Thymus (tissue), 11 donors: ENCODE measurements at regions not wholly inside any gene's neighbourhood (a gene's known extent, or its start where the extent isn't known, plus 50 kb on each side); places are given as distances from the start of the nearest gene placed in this dataset.
A peak's percentile ranks its signal among the peaks of the same experiment; 100 is the strongest.

Experiments used
- DNase-seq, 9 donors: peaks; one replicate each; pipeline ENCODE4 v3.0.0-alpha.2; 2013; ENCODE audit warnings: low spot score in 9 of 9, low read depth in 6 of 9, missing footprints in 1 of 9
- H3K27ac ChIP-seq, 2 donors: one replicate each; pipeline ENCODE4 v1.5.1; 2013; ENCODE audit warnings: control low read depth in 1 of 2, low read depth in 1 of 2, low read length in 1 of 2, mild to moderate bottlenecking in 1 of 2, moderate library complexity in 1 of 2
- H3K27me3 ChIP-seq, 2 donors: one replicate each; pipeline ENCODE4 v1.5.1; 2013; ENCODE audit warnings: low read length in 1 of 2; ENCODE audit not compliant: control insufficient read depth in 2 of 2, insufficient read depth in 1 of 2
- H3K36me3 ChIP-seq, 2 donors: one replicate each; pipeline ENCODE4 v1.5.1; 2013; ENCODE audit warnings: low read length in 1 of 2, mild to moderate bottlenecking in 1 of 2, moderate library complexity in 1 of 2; ENCODE audit not compliant: control insufficient read depth in 2 of 2, insufficient read depth in 2 of 2
- H3K4me1 ChIP-seq, 2 donors: one replicate each; pipeline ENCODE4 v1.5.1; 2013; ENCODE audit warnings: low read length in 2 of 2; ENCODE audit not compliant: control insufficient read depth in 2 of 2, insufficient read depth in 2 of 2
- H3K4me3 ChIP-seq, 2 donors: one replicate each; pipeline ENCODE4 v1.5.1; 2013; ENCODE audit warnings: low read length in 2 of 2, control low read depth in 1 of 2, mild to moderate bottlenecking in 1 of 2
- H3K9me3 ChIP-seq, 2 donors: one replicate each; pipeline ENCODE4 v1.5.1; 2013; ENCODE audit warnings: low read length in 1 of 2, mild to moderate bottlenecking in 1 of 2; ENCODE audit not compliant: control insufficient read depth in 2 of 2, insufficient read depth in 1 of 2
- WGBS: extraction: QIAGEN DNeasy Blood & Tissue Kit; methylation state at CpG from one replicate; pipeline ENCODE4 v1.1.7; 2013; 5-methylcytosine and 5-hydroxymethylcytosine counted together
- donor health status: healthy.

DNA sequence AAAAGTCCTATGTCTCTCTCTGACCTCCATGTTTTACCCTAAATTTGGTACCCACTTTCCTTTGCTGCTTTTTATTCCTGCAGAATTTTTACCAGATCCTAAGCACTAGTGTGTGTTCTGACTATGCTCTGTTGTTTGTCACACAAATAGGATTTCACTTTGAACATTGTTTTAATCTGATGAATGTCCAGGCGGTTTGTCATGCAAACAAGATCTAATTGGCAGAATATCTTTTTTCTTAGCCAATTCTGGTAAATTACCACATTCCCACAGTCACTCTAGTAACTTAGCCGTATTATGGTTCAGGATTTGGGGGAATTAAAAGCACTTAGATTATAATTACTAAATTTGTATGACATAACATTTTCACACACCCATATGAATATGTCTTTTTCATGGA, 557.2 kb upstream of the BOD1L1 start:
- DNase-seq = no peak
- Histone ChIP-seq H3K27ac (no peak overlapping the region), H3K4me1 (no peaks in the 10 kb centered on the region), H3K9me3 (no peaks in the 10 kb centered on the region), H3K27me3 (no peaks in the 10 kb centered on the region), H3K4me3 (no peak overlapping the region), H3K36me3 (no peaks in the 10 kb centered on the region)
- 98% methylated on average over 2 of the region's 2 CpGs for WGBS

DNA sequence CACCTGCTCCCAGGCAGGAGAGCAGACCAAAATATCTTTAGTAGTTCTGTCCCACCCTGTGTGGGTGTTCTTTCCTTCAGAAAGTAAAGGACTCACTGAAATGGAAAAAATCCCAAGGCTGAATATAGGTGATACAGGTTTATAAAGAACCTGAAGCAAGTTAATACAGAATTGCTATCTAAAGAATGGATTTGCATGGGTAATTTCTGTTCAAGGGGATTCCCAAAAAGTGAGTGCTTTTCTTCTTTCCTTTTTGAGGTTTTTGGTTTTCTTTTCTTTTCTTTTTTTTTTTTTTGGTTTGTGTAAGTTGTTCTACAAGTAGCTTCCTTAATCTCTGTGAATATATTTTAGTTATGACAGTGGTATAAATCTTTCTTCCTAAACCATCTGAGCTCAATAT, 560.7 kb upstream of the BOD1L1 start:
- Histone ChIP-seq H3K27me3 (no peaks in the 10 kb centered on the region), H3K36me3 (no peaks in the 10 kb centered on the region), H3K4me3 (no peak overlapping the region), H3K4me1 (no peaks in the 10 kb centered on the region), H3K27ac (no peak overlapping the region), H3K9me3 (no peaks in the 10 kb centered on the region)
- no peak for DNase-seq

DNA sequence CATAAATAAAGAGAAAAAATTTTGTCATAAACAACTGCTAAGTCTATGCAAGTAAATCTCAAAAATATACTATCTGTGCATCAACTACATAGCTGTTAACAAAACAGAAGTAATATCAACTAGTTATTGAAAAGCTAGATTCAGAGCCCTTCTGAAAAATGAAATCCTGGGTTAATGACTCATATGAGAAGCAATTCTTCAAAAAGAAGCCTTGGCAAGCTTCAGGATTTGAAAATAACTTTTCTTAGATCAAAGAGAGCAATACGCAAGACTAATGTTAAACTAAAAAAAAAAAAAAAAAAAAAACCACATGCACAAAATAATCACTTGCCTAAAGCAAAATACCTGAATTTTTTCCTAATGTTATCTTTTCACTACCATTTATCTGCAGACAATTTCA, 566.1 kb upstream of the BOD1L1 start:
- no peak for DNase-seq
- no peaks in the 10 kb centered on the region for H3K9me3 ChIP-seq
- 93% methylated on average over 1 of the region's 1 CpG for WGBS

DNA sequence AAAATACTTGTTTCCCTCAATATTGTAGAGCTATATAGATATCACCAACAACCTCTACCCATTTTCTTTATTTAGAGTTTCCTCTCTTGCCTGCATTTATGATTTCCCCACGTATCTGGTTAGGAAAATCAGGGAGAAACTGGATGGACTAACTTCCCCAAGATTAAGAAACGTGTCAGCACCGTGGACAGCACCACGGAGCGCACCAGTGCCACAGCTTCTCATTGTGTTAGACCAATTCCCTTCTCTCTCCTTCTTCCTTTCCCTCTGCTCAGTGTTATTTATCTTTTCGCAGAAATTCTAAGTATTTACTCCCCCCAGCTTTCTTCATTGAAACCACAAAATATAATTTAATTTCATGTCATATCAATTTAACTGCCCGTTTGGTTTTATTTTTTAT, 568.6 kb upstream of the BOD1L1 start:
- H3K36me3 ChIP-seq = no peaks in the 10 kb centered on the region
- no peak overlapping the region for H3K4me3 ChIP-seq
- no peak overlapping the region for H3K27ac ChIP-seq
- no peaks in the 10 kb centered on the region for H3K9me3 ChIP-seq
- 20% methylated on average over 7 of the region's 7 CpGs for WGBS
- no peaks in the 10 kb centered on the region for H3K4me1 ChIP-seq
- no peaks in the 10 kb centered on the region for H3K27me3 ChIP-seq
- peak in 5 of 9 donors; percentile 3 to 41 (median 15) for DNase-seq

More for the DNA sequence above, 566.1 kb upstream of the BOD1L1 start:
- H3K4me3 ChIP-seq = no peak overlapping the region
- no peak overlapping the region for H3K27ac ChIP-seq
- H3K27me3 ChIP-seq = no peaks in the 10 kb centered on the region
- H3K36me3 ChIP-seq = no peaks in the 10 kb centered on the region
- no peaks in the 10 kb centered on the region for H3K4me1 ChIP-seq

DNA sequence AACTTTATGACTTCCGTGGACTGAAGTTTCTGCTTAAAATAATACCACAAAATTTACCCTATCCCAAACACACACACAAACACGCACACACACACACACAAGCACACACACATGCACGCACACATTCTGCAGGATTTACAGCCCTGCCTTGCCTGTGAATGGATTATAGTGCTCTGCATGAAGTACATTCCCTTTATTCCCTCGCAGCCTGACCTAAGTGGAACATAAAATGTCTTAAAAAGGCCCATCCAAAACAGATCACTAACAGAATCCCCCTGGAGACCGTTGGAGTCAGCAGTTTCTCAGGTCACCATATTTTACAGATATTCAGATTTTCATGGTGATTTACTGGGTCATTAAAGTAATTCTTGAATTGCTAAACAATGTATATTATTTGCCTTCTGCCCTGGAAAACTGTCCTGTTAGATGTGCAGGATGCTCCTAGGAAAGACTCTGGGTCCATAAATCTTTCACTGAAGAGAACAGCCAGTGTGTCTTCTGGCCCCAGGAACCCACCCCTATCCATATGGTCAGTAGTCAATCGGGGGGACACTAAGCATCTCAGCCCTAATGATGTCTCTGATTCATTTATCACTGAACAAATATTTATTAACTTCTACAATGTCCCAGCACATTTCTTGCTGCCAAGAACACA, 587.7 kb upstream of the BOD1L1 start:
- 84% methylated on average over 6 of the region's 6 CpGs for WGBS
- no peak overlapping the region for H3K4me3 ChIP-seq
- H3K36me3 ChIP-seq = no peaks in the 10 kb centered on the region
- DNase-seq = no peak
- no peaks in the 10 kb centered on the region for H3K4me1 ChIP-seq
- H3K27me3 ChIP-seq = no peaks in the 10 kb centered on the region
- peaks cover 0 to 5% of the 10 kb centered on the region in 2 donors for H3K9me3 ChIP-seq
- H3K27ac ChIP-seq = no peak overlapping the region

DNA sequence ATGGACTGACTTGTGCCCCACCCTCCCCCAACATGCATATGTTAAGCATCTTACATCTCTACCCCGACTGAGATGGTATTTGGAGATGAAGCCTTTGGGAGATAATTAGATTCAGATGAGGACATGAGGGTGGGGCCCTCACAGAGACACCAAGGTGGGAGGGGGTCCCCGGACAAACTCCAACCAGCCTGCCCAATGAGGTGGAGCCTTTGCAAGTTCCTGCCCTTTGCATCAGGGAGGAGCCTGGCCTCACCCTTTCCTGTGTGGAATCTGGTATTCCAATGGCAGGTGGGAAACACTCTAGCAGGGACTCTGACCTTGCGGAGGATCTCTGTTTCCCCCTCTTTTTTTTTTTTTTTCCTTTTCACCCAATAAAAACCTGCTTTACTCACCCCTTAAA, 589.9 kb upstream of the BOD1L1 start:
- Histone ChIP-seq H3K36me3 (no peaks in the 10 kb centered on the region), H3K4me3 (no peak overlapping the region), H3K9me3 (peaks cover 0 to 5% of the 10 kb centered on the region in 2 donors), H3K27me3 (no peaks in the 10 kb centered on the region), H3K4me1 (no peaks in the 10 kb centered on the region), H3K27ac (no peak overlapping the region)
- no peak for DNase-seq
- WGBS = 96% methylated on average over 3 of the region's 3 CpGs

DNA sequence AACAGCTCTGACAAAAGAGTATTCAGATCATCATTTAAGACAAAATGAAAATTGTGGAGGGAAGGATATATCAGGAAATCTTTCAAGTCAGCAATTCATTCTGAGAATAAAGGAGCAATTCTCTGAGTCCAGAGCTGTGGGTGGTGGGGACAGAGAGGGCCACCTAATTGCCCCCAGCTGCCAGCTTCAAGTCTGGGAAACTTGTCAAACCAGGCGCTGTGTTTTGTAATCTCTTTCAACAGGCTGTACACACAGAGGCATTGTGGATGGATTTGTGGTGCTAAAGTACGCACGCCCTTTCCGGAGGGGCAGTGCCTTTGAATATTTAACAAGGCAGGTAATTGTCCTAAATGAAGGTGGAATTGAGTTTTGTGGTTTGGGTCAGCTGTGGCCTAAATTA, 591.1 kb upstream of the BOD1L1 start:
- Histone ChIP-seq H3K4me1 (no peaks in the 10 kb centered on the region), H3K36me3 (no peaks in the 10 kb centered on the region), H3K9me3 (no peaks in the 10 kb centered on the region), H3K27me3 (no peaks in the 10 kb centered on the region), H3K4me3 (no peak overlapping the region), H3K27ac (no peak overlapping the region)
- 95% methylated on average over 4 of the region's 4 CpGs for WGBS
- no peak for DNase-seq

DNA sequence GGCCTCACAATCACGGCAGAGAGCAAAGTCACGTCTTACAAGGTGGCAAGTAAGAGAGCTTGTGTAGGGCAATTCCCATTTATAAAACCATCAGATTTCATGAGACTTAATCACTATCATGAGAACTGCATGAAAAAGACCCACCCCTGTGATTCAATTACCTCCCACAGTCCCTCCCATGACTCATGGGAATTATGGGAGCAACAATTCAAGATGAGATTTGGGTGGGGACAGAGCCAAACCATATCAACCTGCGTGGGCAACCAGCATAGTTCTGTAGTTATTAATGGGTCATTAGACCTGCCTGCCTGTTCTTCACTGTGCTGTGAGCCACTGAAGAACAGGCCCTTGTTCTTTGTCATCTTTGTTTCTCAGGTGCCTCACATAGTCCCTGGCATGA, 593.7 kb upstream of the BOD1L1 start:
- Histone ChIP-seq H3K36me3 (no peaks in the 10 kb centered on the region), H3K4me1 (no peaks in the 10 kb centered on the region), H3K9me3 (no peaks in the 10 kb centered on the region), H3K27me3 (no peaks in the 10 kb centered on the region), H3K27ac (no peak overlapping the region), H3K4me3 (no peak overlapping the region)
- DNase-seq = no peak
- WGBS = 96% methylated on average over 3 of the region's 3 CpGs

DNA sequence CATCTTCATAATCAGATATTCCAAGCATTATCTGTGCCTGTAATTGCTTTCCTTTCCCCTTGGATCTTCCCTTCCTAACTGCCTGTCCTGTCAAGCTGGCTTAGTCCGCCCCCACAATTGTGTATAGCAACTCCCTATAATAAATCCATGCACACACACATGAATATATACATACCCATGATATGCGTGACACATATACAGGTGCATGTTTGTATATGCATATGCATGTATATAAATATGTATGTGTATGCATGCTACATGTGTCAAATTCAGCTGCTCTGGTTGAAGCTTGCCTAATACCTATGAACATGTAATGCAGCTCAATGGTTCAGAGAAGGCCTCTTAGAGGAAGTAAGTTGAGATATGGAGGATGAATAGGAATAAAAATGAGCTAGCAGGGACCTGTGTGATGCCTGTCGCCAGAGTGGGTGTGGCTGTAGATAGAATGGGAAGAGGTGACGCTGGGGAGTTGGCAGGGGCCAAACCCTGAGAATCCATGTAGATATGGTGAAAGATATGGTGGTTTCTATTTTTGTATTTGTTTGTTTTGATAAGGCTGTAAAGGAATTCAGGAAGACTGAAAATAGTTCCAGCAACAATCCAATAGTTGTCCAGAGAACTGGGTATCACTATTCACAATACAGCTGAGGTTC, 595.0 kb upstream of the BOD1L1 start:
- H3K9me3 ChIP-seq = no peaks in the 10 kb centered on the region
- H3K36me3 ChIP-seq = no peaks in the 10 kb centered on the region
- no peaks in the 10 kb centered on the region for H3K27me3 ChIP-seq
- DNase-seq = no peak
- H3K4me1 ChIP-seq = no peaks in the 10 kb centered on the region
- WGBS = 95% methylated on average over 4 of the region's 4 CpGs
- no peak overlapping the region for H3K27ac ChIP-seq
- no peak overlapping the region for H3K4me3 ChIP-seq
